GM18498 (cell line): ENCODE measurements at regions not wholly inside any gene's neighbourhood (a gene's known extent, or its start where the extent isn't known, plus 50 kb on each side); places are given as distances from the start of the nearest gene placed in this dataset.
"Not testable (repeated sequence)": the region's sequence is repeated elsewhere in the genome, so short reads cannot be mapped to it uniquely, and the experiment has no call there.

Experiments used
- ATAC-seq: cut with Tn5 transposase; IDR thresholded peaks from one replicate; pipeline ENCODE4 v1.9.1; 2021; ENCODE audit warnings: mild to moderate bottlenecking, moderate library complexity; ENCODE audit not compliant: unreplicated experiment

DNA sequence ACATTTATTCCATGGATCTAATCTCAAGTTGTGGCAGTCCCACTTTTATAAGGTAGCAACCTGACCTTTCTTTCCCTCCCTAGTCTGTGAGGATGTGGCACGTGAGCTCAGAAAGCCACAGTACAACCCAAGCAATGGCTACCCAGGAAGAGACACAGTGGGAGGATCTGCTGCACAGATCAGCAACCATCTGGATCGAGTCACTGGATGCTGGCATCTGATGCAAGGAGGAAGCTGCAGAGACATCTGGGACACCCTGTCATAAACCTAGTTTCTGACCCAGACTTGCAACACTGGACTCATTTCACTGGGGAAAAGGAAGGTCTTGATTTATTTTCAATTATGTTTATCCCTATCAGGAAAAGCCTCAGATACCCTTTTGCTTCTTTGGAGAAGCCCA is 327.1 kb downstream of the PAPSS1 start:
- ATAC-seq: no peak

DNA sequence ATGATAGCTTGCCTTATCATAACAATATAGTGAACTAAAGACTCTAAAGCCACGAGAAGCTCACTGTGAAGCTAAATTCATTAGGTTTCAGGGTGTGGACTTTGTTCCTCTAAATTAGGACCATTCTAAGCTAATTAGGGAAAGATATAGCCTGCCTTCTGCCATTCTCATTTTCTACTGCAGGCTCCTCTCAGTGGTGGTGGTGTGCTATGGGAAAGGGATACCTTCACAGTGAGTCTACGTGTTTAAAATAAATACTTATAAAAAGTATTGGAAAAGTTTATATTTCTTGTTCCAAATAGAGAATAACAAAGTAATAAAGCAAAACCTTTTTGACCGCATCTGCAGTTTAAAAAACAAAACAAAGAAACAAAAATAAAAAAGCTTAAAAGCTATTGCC is 327.7 kb downstream of the PAPSS1 start:
- no peak for ATAC-seq

GRCh38 chr4:107391630-107392028 is 328.4 kb downstream of the PAPSS1 start:
- no peak for ATAC-seq

GRCh38 chr4:107391009-107391629 is 328.9 kb downstream of the PAPSS1 start:
- no peak for ATAC-seq

DNA sequence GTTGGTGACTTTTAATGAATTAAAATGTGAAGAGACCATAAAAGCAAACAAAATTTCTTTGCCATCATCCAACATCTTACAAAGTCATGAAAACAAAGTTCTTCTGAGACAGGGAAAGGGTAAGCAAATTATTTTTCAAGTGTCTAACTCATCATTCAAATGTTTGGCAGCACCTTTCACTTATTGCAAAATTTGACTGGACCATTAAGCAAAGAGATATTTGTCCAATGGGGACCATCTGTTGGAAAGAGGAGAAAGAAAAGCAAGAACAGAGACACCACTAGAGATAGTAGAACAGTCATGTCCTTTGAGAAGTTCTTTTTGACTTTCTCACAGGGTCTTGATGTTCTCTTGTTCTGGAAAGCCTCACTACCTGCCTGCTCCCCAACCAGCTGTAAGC is 330.1 kb downstream of the PAPSS1 start:
- ATAC-seq: no peak

DNA sequence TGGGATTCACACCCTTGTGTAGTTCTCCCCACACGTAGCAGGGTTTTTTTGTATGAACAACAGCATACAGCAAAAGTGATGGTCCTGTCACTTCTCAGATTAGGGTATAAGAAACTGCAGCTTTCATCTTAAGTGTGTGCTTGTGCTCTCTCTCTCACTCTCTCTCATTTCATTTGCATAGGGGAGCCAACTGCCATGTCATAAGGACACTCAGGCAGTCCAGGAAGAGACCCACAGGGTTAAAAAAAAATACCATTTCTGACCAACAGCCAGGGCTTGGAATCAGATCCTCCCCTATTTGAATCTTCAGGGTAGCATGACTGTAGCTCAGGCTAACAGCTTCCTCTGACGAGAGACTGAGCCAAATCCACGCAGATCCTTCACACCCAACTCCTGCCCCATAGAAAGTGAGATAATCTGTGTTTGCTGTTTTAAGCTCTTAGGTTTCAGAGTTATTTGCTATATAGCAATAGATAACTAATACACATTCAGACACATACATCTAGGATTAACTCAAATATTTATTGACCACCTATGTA is 331.2 kb downstream of the PAPSS1 start:
- no peak for ATAC-seq

GRCh38 chr4:107380836-107381438 is 339.1 kb downstream of the PAPSS1 start:
- no peak for ATAC-seq

DNA sequence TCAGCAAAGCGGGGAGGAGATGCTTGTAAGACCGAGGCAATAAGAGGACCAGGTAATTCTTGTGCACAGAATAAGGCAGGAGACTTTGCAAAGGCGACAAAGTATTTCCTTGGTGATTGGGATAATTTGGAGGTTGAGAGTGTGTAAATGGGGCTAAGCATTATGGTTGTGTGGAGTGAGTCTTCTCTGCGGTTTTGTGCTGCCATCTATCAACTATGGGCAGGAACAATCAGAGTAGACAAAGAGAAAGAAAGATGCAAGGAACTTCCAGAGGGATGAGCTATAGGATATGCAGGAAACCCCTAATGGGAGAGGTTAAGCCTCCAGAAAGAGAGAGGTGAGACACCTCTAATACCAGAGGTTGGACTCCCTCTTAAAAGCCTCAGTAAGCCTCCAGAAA is 339.8 kb downstream of the PAPSS1 start:
- no peak for ATAC-seq

DNA sequence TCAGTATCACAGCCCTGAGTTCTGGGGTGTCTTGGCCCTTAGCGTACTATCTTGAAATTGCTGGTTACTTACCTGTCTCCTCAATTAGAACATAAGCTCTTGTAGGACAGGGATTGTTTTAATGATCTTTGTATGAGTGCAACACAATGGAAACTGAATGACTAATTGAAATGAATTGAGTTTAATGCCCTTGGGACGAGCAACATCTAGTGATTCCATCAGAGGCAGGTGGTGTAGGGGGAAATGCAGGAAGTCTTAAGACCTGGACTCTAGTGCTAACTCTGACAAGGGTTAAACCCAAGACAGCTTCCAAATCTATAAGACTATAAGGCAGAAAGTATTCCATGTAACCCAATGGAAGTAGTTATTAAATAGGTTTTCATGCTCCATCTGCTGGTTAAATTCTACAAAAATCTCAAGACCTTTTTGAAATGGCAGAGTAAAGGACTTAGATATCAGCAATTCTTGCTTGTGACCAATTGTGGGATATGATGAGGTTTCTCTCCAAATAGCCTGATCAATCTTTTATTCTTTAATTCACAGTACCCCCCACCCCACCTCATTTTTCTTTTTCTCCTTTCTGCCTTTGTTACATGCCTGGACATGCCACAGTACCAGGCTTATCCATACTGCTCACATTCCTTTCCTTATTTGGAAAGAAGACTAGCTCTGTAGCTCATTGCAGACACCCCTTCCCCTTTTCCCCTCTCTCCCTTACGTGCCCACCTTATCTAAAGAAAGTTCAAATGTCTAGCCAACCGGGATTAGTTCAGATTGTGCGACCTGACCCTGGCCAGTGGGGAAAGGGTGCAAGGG is 340.8 kb downstream of the PAPSS1 start:
- ATAC-seq: no peak

GRCh38 chr4:107376293-107376692 is 340.2 kb upstream of the DKK2 start:
- ATAC-seq: no peak

DNA sequence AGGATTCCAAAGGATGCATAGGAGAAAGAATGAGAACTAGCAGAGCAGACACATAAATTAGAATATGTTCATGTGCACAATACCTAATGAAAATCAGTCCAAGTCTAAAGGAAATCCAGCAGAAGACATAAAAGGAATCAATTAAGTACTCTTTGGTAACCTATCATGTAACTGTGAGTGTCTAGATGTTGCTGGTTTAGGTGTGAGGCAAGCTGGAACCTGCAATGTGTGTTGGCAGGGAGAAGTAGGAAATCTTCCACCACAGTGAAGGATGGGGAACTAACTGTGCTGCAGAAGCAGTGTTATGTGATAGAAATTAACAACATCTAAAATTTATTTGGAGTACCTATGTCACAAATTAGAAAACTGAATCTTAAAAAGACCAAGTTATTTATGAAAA is 330.8 kb upstream of the DKK2 start:
- no peak for ATAC-seq

- ATAC-seq: no peak
These were observed 330.1 kb upstream of the DKK2 start for GRCh38 chr4:107366016-107366735.

GRCh38 chr4:107363125-107363524 is 327.0 kb upstream of the DKK2 start:
- no peak for ATAC-seq

GRCh38 chr4:107359208-107359607 is 323.1 kb upstream of the DKK2 start:
- no peak for ATAC-seq

DNA sequence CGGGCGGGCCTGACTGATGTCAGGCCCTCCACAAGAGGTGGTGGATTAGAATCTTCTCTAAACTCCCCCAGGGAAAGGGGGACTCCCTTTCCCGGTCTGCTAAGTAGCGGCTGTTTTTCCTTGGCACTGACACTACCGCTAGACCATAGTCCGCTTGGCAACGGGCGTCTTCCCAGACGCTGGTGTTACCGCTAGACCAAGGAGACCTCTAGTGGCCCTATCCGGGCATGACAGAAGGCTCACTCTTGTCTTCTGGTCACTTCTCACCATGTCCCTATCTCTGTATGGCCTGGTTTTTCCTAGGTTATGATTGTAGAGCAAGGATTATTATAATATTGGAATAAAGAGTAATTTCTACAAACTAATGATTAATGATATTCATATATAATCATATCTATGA is 318.2 kb upstream of the DKK2 start:
- not testable (repeated sequence) for ATAC-seq

DNA sequence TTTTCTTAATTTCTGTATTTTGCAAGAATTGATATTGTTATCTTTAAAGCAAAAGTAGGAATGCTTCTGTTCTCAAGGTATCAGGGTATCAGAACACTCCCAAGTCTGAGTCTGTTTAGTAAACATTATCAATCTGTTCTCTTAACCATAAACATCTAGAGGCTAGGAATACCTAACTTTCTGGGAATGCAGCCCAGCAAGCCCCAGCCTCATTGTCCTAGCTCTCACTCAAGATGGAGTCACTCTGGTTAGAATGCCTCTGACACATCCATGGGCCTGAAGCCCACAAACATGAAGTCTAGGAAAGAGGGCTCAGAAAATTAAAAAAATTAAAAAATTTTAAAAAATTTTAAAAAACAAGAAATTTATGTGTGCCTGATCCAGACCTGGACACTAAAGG is 315.1 kb upstream of the DKK2 start:
- ATAC-seq: no peak

DNA sequence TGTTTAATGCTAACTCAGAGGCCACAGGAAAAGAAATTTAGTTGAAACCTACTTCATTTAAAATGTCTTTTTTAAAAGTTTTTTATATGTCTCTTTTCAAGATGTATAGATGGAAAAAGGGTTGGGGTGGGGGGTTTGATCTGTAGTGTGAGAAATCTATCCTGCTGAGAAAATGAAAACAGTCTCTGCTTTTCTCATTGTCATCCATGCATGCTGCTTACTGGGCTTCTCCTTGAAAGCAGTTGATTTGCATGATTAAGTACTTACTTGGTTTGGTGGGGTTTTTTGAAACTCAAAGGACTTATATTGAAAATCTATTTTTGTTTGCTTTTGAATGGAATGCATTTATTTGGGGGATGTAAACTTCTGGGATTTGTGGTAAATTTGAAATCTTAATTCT is 313.6 kb upstream of the DKK2 start:
- no peak for ATAC-seq

GRCh38 chr4:107349266-107349665 is 313.2 kb upstream of the DKK2 start:
- ATAC-seq: no peak

- no peak for ATAC-seq
These were observed 312.3 kb upstream of the DKK2 start for GRCh38 chr4:107348188-107349050.

GRCh38 chr4:107333518-107333917 is 297.4 kb upstream of the DKK2 start:
- no peak for ATAC-seq
